ENCODE measurements at regions not wholly inside any gene's neighbourhood (a gene's known extent, or its start where the extent isn't known, plus 50 kb on each side); places are given as distances from the start of the nearest gene placed in this dataset.

- Histone ChIP-seq H3K27me3 (ENCODE audit: insufficient read depth in 3 of 3, low read length in 2 of 3) (no peaks in the 10 kb centered on the region), H3K4me3 (no peak overlapping the region), H3K9me3 (peaks cover 20% of the 10 kb centered on the region), H3K36me3 (ENCODE audit: insufficient read depth in 1 of 2, low read depth in 1 of 2) (no peaks in the 10 kb centered on the region), H3K27ac (no peak overlapping the region), H3K4me1 (no peaks in the 10 kb centered on the region)
- 94 to 100% (median 96%) methylated on average over 1 of the region's 1 CpG for WGBS, 3 donors
- intact Hi-C loops (cut with DNase I), result no loop called here
- DNase-seq (no peak), ATAC-seq (no peak)
- no peak for TF ChIP-seq CTCF (IDR thresholded peaks at IDR 0.05)
Observed at GRCh38 chr3:27615555-27615954, 106.6 kb downstream of the EOMES start.

GRCh38 chr3:27614592-27614991, 107.5 kb downstream of the EOMES start:
- no peak for TF ChIP-seq CTCF (IDR thresholded peaks at IDR 0.05)
- H3K36me3 ChIP-seq (ENCODE audit: insufficient read depth in 1 of 2, low read depth in 1 of 2), result no peaks in the 10 kb centered on the region
- H3K4me1 ChIP-seq, result no peaks in the 10 kb centered on the region
- 78 to 87% (median 84%) methylated on average over 4 of the region's 4 CpGs for WGBS, 3 donors
- no peak overlapping the region for H3K27ac ChIP-seq
- intact Hi-C loops (cut with DNase I), result no loop called here
- no peaks in the 10 kb centered on the region for H3K27me3 ChIP-seq (ENCODE audit: insufficient read depth in 3 of 3, low read length in 2 of 3)
- DNase-seq (no peak), ATAC-seq (no peak)
- peaks cover 20% of the 10 kb centered on the region for H3K9me3 ChIP-seq
- no peak overlapping the region for H3K4me3 ChIP-seq

- Histone ChIP-seq H3K9me3 (peaks cover 20% of the 10 kb centered on the region), H3K4me3 (no peak overlapping the region), H3K27me3 (ENCODE audit: insufficient read depth in 3 of 3, low read length in 2 of 3) (no peaks in the 10 kb centered on the region), H3K27ac (no peak overlapping the region), H3K4me1 (no peaks in the 10 kb centered on the region), H3K36me3 (ENCODE audit: insufficient read depth in 1 of 2, low read depth in 1 of 2) (no peaks in the 10 kb centered on the region)
- ATAC-seq (no peak), DNase-seq (no peak)
- no peak for TF ChIP-seq CTCF (IDR thresholded peaks at IDR 0.05)
- intact Hi-C loops (cut with DNase I), result no loop called here
- WGBS, 3 donors, result 79 to 81% (median 80%) methylated on average over 2 of the region's 2 CpGs
Observed at GRCh38 chr3:27613846-27614500, 108.2 kb downstream of the EOMES start.

- H3K4me3 ChIP-seq, result no peak overlapping the region
- no peaks in the 10 kb centered on the region for H3K27me3 ChIP-seq (ENCODE audit: insufficient read depth in 3 of 3, low read length in 2 of 3)
- no peak for ATAC-seq
- no peaks in the 10 kb centered on the region for H3K36me3 ChIP-seq (ENCODE audit: insufficient read depth in 1 of 2, low read depth in 1 of 2)
- no peak for TF ChIP-seq CTCF (IDR thresholded peaks at IDR 0.05)
- H3K27ac ChIP-seq, result no peak overlapping the region
- intact Hi-C loops (cut with DNase I), result no loop called here
- WGBS, 3 donors, result 41 to 48% (median 41%) methylated on average over 8 of the region's 8 CpGs
- peaks cover 6% of the 10 kb centered on the region for H3K4me1 ChIP-seq
- H3K9me3 ChIP-seq, result peaks cover 20% of the 10 kb centered on the region
- DNase-seq, result no peak
Observed at GRCh38 chr3:27610800-27611525, 111.2 kb downstream of the EOMES start.
